KOPT-K1 (cell line): ENCODE measurements at regions not wholly inside any gene's neighbourhood (a gene's known extent, or its start where the extent isn't known, plus 50 kb on each side); places are given as distances from the start of the nearest gene placed in this dataset.

Experiments
- H3K27ac ChIP-seq: fragments of 200-600 bp; sonication (generic); 2 replicates; pipeline ENCODE4 v1.5.1; 2016; ENCODE audit warnings: antibody characterized with exemption, mild to moderate bottlenecking, low read depth, low read length; ENCODE audit not compliant: poor library complexity, severe bottlenecking
- H3K36me3 ChIP-seq: fragments of 200-600 bp; sonication (generic); 2 replicates; pipeline ENCODE4 v1.5.1; 2017; ENCODE audit warnings: antibody characterized with exemption, mild to moderate bottlenecking, low read length, moderate library complexity; ENCODE audit not compliant: insufficient read depth
- H3K9me3 ChIP-seq: fragments of 200-600 bp; sonication (generic); 2 replicates; pipeline ENCODE4 v1.5.1; 2017; ENCODE audit warnings: antibody characterized with exemption, low read length, mild to moderate bottlenecking; ENCODE audit not compliant: insufficient read depth, poor library complexity, severe bottlenecking

DNA sequence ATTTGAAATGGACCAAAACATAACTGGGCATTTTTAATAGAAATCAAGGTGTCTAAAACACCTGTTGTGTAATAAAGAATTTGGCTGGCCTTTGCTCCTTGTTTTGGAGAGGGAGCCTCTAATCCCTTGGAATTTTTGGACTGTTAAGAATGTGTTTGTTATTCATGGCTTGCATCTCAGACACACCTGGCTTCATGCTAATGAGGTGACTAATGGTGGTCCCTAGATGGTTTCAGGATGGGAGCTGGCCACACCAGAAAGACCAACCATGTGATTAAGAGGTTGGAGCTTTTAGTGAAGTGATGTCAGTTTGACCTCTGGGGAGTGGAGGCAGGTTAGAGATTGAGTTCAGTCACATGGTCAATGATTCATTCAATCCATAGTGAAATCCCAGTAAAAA is 328.4 kb downstream of the DHX35 start:
- Histone ChIP-seq H3K27ac (no peak overlapping the region), H3K9me3 (peaks cover 12% of the 10 kb centered on the region), H3K36me3 (no peaks in the 10 kb centered on the region)

DNA sequence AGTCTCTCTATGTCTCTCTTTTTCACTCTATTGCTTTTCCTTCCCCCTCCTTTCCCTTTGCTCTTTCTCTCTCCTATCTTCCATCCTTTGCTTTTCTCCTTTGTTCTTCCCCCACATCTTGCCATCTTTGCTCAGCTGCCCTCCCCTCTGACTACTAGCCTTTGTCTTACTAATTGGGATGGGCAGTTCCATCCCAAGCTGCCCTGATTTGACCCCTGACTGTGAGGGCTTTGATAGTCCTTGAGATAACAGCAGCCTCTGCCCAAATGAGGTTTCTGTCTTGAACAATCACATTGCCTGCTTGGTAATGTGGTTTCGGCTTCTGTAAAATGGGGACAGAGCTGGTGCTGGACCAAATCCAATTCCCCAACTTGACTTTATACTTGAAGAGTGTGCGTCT is 327.7 kb downstream of the DHX35 start:
- Histone ChIP-seq H3K27ac (no peak overlapping the region), H3K36me3 (no peaks in the 10 kb centered on the region), H3K9me3 (peaks cover 12% of the 10 kb centered on the region)

DNA sequence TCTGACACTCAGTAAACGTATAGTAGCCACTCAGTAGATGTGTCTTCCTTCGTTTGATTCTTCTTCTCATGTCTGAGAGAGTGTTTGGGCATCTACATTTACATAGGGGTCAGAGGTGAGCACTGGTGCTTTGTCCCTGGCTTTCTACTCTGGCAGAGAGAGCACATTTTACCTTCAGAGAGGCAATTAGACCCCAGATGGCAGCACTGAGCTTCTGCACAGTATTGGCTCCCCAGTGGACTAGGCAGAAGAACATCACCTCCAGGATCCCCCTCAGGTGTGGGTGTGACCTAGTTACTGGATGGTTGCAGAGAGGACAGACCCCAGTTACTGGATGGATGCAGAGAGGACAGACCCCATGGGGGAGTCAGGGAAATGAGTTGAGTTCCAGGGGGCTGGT is 327.2 kb downstream of the DHX35 start:
- Histone ChIP-seq H3K27ac (no peak overlapping the region), H3K36me3 (no peaks in the 10 kb centered on the region), H3K9me3 (peaks cover 12% of the 10 kb centered on the region)

DNA sequence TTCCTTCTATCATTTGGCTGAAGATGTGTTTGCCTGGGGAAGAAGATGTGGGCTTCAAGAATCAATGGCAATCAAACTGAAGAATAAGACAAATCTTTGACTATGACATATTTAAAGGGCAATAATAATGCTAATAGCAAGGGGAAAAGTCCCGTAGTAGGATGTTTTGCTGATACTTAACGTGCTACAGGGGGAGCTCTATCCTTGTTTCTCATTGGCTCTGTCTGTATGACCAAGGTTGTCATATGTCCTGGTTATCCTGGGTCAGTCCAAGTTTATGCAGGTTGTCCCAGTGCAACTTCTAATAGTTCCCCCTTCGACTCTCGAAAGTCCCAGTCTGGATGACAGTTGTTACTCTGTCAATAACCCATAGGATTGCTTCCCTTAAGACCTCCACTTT is 321.3 kb downstream of the DHX35 start:
- Histone ChIP-seq H3K9me3 (peaks cover 12% of the 10 kb centered on the region), H3K36me3 (no peaks in the 10 kb centered on the region), H3K27ac (no peak overlapping the region)

DNA sequence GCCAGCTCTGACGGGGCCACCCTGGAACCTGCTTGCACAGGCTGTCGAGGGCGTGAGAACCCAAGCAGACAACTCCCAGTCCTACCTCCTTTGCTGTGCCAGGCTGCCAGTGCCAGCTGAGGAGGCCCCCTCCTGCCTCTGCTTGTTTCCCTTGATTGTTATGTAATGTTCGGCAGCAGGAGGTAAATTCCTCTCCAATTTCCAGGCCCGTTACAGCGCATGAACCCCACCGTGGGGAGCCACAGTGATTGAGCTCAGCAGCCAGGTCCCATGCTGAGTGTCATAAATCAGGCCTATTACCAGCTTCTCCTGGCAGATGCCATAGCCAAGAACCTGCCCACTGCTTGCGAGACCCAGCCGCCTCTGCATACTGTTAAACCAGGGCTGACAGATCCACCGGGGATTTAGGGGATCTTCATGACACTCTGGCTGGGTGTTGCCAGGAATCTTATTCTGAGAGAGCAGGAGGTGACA is 320.5 kb downstream of the DHX35 start:
- H3K9me3 ChIP-seq: peaks cover 4% of the 10 kb centered on the region
- H3K36me3 ChIP-seq: no peaks in the 10 kb centered on the region
- no peak overlapping the region for H3K27ac ChIP-seq

DNA sequence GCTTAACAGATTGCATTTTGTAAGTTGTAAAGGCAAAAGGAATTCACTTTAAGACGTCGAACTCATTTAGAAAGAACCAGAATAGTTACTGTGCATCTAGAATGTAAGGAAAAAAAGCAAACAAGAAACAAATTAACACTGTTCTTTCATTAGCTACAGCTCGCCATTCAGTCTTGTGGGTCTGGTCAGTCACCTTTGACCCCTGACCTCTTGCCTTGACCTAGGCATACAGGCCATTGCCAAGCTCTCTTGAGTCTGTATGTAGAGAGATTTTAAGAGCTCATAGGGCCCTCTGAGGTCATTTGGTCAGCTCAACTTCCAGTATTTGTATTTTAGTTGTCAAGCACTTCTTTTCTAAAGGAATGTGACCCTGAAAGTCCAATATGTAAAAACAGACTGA is 318.7 kb downstream of the DHX35 start:
- Histone ChIP-seq H3K27ac (no peak overlapping the region), H3K9me3 (peaks cover 6% of the 10 kb centered on the region), H3K36me3 (no peaks in the 10 kb centered on the region)

DNA sequence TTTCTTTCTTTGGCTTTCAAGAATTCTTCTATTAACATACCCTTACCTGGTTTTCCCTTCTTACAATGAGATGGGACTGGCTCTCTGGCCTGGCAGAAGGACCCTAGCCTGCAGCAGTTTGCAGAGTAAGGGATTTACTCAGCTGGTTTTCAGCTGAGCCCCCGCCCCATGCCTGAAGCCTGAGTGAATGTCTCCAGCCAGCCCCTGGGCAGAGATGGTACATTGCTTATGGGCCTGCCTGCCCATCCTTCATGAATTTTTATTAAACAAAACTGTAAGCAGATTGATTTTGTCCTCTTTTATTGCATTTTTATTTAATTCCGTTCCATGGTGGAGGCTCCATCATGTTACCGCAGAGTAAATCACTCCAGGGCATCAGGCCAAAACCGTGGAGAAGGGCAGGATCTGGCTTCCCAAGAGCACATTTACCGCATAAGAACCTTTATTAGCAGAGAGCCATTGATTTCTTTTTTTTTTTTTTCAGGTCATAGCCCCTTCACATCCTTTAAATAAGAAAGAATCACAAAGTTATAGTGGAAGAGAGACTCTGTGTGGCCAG is 316.2 kb downstream of the DHX35 start:
- Histone ChIP-seq H3K36me3 (no peaks in the 10 kb centered on the region), H3K9me3 (peaks cover 9% of the 10 kb centered on the region), H3K27ac (no peak overlapping the region)

DNA sequence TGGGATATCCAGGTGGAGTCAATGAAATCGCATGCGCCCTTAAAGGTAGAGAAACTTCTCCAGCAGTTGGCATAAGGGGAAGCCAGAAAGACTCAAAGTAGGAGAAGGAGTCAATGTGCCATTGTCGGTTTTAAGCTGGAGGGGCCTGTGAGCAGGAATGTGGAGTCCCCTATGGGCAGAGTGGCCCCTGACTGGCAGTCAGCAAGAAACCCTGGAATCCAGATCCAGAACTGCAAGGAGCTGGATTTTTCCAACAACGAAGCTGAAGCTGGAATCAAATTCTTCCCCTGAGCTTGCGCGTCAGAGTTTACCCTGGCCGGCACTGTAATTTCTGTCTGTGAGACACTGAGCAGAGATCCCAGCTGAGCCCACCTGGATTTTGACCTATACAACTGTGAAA is 315.0 kb downstream of the DHX35 start:
- Histone ChIP-seq H3K9me3 (peaks cover 9% of the 10 kb centered on the region), H3K27ac (no peak overlapping the region)

DNA sequence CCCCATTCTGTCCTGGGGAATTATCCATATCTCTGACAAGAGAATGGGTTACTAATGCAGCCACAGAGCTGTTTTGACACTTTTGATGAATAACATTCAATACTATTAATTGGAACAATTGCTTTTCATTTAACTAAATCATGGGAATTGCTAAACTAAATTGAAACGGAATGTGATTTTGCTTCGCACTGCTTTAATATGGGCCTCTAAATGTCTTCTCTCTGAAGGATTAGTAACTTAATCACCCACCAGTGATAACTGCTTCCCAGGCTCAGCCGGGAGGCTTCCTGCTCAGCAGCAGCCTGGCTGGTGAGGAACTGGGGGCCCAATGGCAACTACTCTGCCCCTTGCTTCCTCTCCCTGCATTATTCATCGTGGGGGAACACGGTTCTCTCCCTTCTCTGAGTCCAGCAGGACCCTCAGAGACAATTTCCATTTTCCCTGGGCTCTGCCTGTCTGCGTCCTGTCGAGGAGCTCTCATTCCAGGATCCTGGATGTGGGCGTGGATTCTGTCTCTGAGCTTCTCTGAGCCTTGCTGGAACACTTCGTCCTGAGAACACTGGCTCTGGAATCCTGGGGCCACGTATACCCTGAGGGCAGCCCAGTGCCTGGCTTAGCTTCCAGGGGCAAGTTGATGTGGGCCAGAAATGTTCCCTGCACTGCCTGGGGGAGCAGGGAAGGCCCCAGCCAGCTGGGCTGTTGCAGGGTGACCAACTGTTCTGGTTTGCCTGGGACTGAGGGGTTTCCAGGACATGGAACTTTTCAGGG is 308.9 kb downstream of the DHX35 start:
- H3K9me3 ChIP-seq: peaks cover 4% of the 10 kb centered on the region
- H3K36me3 ChIP-seq: no peaks in the 10 kb centered on the region
- H3K27ac ChIP-seq: no peak overlapping the region

More for the DNA sequence above, 315.0 kb downstream of the DHX35 start:
- no peaks in the 10 kb centered on the region for H3K36me3 ChIP-seq

DNA sequence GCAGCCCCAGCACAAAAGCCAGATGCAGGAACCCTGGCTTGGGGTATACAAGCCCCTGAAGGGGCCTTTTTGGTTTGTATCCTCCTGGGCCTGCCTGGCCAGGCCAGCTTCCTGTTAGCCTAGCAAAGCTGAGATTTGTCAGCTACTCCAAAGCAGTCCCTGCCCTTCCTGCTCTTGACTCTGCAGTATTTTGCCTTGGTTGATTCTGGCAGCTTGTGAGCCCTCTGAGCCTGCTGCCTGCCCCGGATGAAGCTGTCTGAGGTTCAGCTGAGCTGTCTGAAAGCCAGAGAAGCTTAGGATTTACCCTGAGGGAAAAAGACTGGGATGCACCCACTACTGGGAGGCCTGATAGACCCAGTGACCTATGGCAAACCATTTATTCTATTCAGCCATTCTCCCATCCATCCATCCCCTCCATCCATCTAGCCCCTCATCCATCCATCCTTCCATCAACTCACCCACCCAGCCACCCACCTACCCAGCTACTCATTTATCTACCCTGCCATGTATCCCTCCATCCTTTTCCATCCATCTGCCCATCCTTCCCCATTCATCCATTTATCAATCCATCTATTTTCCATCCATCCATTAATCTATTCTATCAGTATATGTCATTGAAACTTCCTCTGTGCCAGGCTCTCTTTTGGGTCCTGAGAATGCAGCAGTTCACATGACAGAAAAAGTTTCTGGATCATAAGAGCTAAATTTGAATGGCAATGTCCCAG is 307.5 kb downstream of the DHX35 start:
- H3K27ac ChIP-seq: no peak overlapping the region
- H3K36me3 ChIP-seq: no peaks in the 10 kb centered on the region
- no peaks in the 10 kb centered on the region for H3K9me3 ChIP-seq

DNA sequence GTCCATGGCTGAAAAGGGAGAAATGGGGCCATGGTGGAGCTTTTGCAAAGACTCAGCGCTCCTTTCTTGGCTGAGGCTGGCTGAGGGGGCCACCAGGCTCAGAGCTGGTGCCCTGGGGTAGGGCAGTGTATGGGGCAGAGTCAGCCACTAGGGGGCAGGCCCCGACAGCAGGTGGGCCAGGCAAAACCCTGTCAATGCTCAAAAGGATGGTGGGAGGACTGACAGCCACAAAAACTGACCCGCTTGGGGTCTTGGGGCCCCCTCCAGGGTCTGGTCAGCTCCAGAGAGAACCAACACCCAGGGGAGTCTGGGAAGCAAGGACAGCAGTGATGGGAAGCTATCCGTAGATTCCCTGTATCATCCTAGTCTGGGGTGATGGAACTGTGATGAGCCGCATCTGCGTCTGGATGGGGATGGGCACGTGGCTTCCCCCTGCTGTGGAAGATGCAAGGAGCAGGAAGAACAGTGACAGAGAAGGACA is 306.9 kb downstream of the DHX35 start:
- Histone ChIP-seq H3K27ac (peak overlapping the region; percentile 18), H3K9me3 (no peaks in the 10 kb centered on the region), H3K36me3 (no peaks in the 10 kb centered on the region)

DNA sequence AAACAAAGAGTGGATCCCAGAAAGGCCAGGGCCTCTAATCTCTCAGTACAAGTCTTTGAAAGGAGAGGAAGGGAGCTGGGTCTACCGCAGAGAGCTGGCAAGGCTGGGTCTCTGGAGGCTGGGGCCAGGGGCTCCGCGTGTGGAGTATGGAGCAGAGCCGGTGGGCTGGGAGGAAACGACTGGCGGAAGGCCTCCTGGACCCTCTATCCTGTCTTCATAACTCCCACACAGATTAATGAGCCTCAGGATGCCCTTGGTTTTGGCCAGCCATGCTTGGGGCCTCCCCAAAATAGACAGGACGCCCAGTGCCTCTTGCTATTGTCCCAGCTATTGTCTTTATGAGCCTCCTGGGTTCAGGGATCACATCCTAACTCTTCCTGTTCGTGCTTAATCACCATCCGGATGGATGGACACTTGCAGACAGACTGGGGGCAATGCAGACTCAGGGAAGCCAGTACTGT is 306.4 kb downstream of the DHX35 start:
- no peaks in the 10 kb centered on the region for H3K36me3 ChIP-seq
- H3K27ac ChIP-seq: peak overlapping the region; percentile 18
- H3K9me3 ChIP-seq: no peaks in the 10 kb centered on the region

DNA sequence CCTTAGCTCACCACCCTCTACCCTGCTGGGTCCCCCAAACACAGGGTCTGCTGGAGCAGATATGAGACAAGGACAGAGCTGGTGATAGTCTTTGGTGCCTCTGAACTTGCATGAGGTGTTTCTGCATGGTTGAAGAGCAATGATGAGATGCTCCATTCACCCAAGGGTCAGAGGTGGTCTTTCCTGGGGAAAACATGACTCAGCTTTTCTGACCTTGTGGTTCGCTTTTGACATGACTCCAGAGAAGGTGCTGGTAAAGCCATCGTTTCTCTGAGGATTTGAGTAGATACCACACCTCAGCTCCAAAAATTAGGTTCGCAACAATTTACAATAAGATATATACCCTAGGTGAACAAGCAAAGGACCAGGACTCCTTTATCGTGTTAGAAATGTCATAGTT is 304.8 kb downstream of the DHX35 start:
- no peak overlapping the region for H3K27ac ChIP-seq
- no peaks in the 10 kb centered on the region for H3K9me3 ChIP-seq
- H3K36me3 ChIP-seq: no peaks in the 10 kb centered on the region

DNA sequence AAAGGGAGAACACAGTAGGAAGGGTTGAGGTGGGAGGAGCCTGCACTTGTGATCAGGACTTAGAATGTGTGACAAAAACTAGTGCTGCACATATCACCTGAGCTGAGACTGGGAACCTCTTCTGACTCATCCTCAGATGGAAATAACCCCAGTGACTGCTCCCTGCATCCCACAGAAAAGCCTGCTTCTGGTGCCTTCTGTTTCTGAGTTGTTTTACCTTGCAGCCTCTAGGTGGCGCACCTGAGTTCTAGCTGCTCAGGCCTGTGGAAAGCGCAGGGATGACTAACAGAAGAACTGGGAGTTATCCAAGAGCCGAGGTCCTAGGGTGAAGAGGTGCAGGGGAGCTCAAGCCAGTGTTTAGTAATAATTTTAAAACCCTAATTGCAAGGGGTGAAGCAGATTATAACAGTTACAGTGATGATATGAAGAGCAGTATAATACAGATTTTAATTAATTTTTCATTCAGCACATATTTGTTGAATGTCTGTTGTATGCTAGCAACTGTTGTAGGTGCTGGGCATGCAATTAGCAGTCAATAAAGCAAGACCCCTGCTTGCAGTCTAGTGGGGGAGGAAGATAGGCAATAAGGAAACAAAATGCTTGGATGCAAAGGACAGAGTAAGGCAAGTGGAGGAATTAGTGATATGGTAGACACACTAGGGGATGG is 302.5 kb downstream of the DHX35 start:
- Histone ChIP-seq H3K36me3 (no peaks in the 10 kb centered on the region), H3K9me3 (no peaks in the 10 kb centered on the region)

DNA sequence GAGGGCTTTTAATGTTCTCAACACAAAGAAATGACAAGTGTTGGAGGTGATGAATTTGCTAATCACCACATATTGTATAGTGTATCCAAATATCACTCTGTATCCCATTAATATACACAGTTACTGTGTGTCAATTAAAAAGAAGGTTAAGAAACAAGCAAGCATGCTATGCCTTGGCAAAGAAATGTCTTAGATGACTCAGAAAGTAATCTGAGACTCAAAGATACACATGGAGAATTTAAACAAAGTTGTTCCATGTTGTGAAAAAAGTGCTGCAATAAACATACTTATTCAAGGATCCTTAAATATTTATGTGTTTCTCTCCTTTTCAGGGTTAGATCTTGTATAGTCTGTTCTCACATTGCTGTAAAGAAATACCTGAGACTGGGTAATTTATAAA is 300.9 kb downstream of the DHX35 start:
- H3K9me3 ChIP-seq: no peaks in the 10 kb centered on the region
- H3K36me3 ChIP-seq: no peaks in the 10 kb centered on the region
- no peak overlapping the region for H3K27ac ChIP-seq

More for the DNA sequence above, 302.5 kb downstream of the DHX35 start:
- peak overlapping the region; percentile 2 for H3K27ac ChIP-seq
